RWPE2 (cell line): ENCODE measurements at regions not wholly inside any gene's neighbourhood (a gene's known extent, or its start where the extent isn't known, plus 50 kb on each side); places are given as distances from the start of the nearest gene placed in this dataset.

Experiments used
- ATAC-seq: fragments of 200-7000 bp; cut with Tn5 transposase; 3 replicates; pipeline ENCODE4 v1.9.1; 2021; ENCODE audit warnings: low read depth
- DNase-seq: peaks from one replicate; pipeline ENCODE4 v3.0.0-alpha.2; 2020; ENCODE audit warnings: low spot score
- H3K27ac ChIP-seq: fragments of 450-650 bp; 2 replicates; pipeline ENCODE4 v1.5.1; 2017; ENCODE audit warnings: mild to moderate bottlenecking; ENCODE audit not compliant: poor library complexity, severe bottlenecking
- H3K27me3 ChIP-seq: fragments of 250-450 bp; sonication (Bioruptor Pico); 2 replicates; pipeline ENCODE4 v1.5.1; 2021; ENCODE audit warnings: mild to moderate bottlenecking, moderate library complexity; ENCODE audit not compliant: insufficient read depth, poor library complexity, severe bottlenecking
- H3K36me3 ChIP-seq: fragments of 250-450 bp; sonication (Bioruptor Pico); 2 replicates; pipeline ENCODE4 v1.5.1; 2020; ENCODE audit warnings: low read depth, mild to moderate bottlenecking, moderate library complexity
- H3K4me1 ChIP-seq: fragments of 250-450 bp; sonication (Bioruptor Pico); 2 replicates; pipeline ENCODE4 v1.5.1; 2021; ENCODE audit warnings: mild to moderate bottlenecking, moderate library complexity; ENCODE audit not compliant: insufficient read depth, poor library complexity, severe bottlenecking
- H3K4me3 ChIP-seq: fragments of 250-450 bp; sonication (Bioruptor Pico); 2 replicates; pipeline ENCODE4 v1.5.1; 2021; ENCODE audit warnings: mild to moderate bottlenecking, moderate library complexity; ENCODE audit not compliant: severe bottlenecking
- H3K9me3 ChIP-seq: fragments of 250-450 bp; sonication (Bioruptor Pico); 2 replicates; pipeline ENCODE4 v1.5.1; 2021; ENCODE audit warnings: mild to moderate bottlenecking, moderate library complexity; ENCODE audit not compliant: severe bottlenecking
- CTCF ChIP-seq: fragments of 450-650 bp; IDR thresholded peaks from one replicate; pipeline ENCODE4 v1.5.1; 2017; ENCODE audit warnings: mild to moderate bottlenecking, moderate library complexity; ENCODE audit not compliant: poor library complexity, severe bottlenecking

GRCh38 chr2:226272435-226272834 is 527.2 kb downstream of the IRS1 start:
- Histone ChIP-seq H3K36me3 (no peaks in the 10 kb centered on the region), H3K27me3 (no peaks in the 10 kb centered on the region), H3K9me3 (no peaks in the 10 kb centered on the region), H3K27ac (no peak overlapping the region), H3K4me3 (no peak overlapping the region), H3K4me1 (no peaks in the 10 kb centered on the region)
- DNase-seq (no peak), ATAC-seq (no peak)
- no peak for TF ChIP-seq CTCF

GRCh38 chr2:226270285-226271058 is 529.1 kb downstream of the IRS1 start:
- TF ChIP-seq CTCF, result no peak
- DNase-seq, result no peak
- Histone ChIP-seq H3K9me3 (no peaks in the 10 kb centered on the region), H3K27ac (no peak overlapping the region), H3K4me1 (no peaks in the 10 kb centered on the region), H3K4me3 (no peak overlapping the region), H3K27me3 (no peaks in the 10 kb centered on the region), H3K36me3 (no peaks in the 10 kb centered on the region)
- ATAC-seq, result no peak

GRCh38 chr2:226267516-226268289 is 531.9 kb downstream of the IRS1 start:
- Histone ChIP-seq H3K4me3 (no peak overlapping the region), H3K9me3 (no peaks in the 10 kb centered on the region), H3K27ac (no peak overlapping the region), H3K27me3 (no peaks in the 10 kb centered on the region), H3K4me1 (no peaks in the 10 kb centered on the region), H3K36me3 (no peaks in the 10 kb centered on the region)
- ATAC-seq, result no peak
- DNase-seq, result no peak
- no peak for TF ChIP-seq CTCF

- H3K27ac ChIP-seq, result peak overlapping the region; percentile 19
- no peaks in the 10 kb centered on the region for H3K9me3 ChIP-seq
- H3K4me3 ChIP-seq, result no peak overlapping the region
- DNase-seq (no peak), ATAC-seq (no peak)
- no peaks in the 10 kb centered on the region for H3K27me3 ChIP-seq
- H3K4me1 ChIP-seq, result no peaks in the 10 kb centered on the region
- no peak for TF ChIP-seq CTCF
- H3K36me3 ChIP-seq, result no peaks in the 10 kb centered on the region
These were observed 542.8 kb downstream of the IRS1 start for GRCh38 chr2:226256709-226257376.
